GM19023 (cell line): ENCODE measurements at regions not wholly inside any gene's neighbourhood (a gene's known extent, or its start where the extent isn't known, plus 50 kb on each side); places are given as distances from the start of the nearest gene placed in this dataset.
"Not testable (repeated sequence)": the region's sequence is repeated elsewhere in the genome, so short reads cannot be mapped to it uniquely, and the experiment has no call there.

ENCODE experiments used
- ATAC-seq: cut with Tn5 transposase; IDR thresholded peaks from one replicate; pipeline ENCODE4 v1.9.1; 2021; ENCODE audit warnings: mild to moderate bottlenecking, moderate library complexity; ENCODE audit not compliant: unreplicated experiment

GRCh38 chr9:16267281-16268066, 603.0 kb downstream of the BNC2 start:
- no peak for ATAC-seq

- ATAC-seq: no peak
These were observed 602.2 kb downstream of the BNC2 start for GRCh38 chr9:16268067-16268881.

- ATAC-seq: no peak
These were observed 598.5 kb downstream of the BNC2 start for GRCh38 chr9:16271967-16272366.

- no peak for ATAC-seq
These were observed 597.7 kb downstream of the BNC2 start for GRCh38 chr9:16272776-16273175.

DNA sequence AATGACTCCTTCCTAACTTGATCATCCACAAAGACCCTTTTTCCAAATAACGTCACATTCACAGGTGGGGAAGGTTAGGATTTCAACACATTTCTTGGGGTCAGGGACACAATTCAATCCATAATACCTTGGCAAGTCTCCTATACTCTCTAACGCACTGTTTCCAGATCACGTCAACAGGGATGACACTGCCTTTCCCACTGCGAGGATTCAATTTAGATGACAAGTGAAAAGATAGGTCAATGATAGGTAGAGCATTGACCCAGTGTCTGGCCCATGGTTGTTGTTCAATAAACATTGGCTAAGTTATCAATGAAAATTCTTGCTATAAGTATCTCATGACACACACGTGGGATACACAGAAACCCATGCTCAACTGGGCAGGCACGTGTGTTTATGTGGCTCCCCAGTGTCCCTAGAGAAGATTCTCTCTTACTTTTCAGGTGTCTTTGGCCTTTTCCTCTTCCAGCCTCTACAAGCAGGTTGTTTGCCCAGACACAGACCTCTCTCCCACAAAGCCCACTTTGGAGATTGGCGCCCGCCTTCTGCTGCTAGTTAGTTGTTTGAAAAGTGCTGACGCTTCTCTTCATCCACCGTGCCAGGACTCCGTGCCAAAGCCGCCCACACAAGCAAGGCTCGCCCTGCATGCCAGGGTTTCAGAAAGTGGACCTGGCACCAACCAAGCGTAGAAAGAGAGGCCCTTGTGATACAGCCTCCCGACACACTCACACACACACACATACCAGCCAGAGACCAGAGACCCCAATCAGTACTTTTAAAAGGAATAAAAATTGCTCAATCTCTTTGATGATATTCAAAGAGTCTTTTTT, 594.5 kb downstream of the BNC2 start:
- no peak for ATAC-seq

- ATAC-seq: no peak
These were observed 593.6 kb downstream of the BNC2 start for GRCh38 chr9:16276866-16277265.

- no peak for ATAC-seq
These were observed 593.0 kb downstream of the BNC2 start for GRCh38 chr9:16277471-16277960.

- ATAC-seq: no peak
These were observed 592.0 kb downstream of the BNC2 start for GRCh38 chr9:16278326-16278999.

GRCh38 chr9:16281707-16282106, 588.8 kb downstream of the BNC2 start:
- no peak for ATAC-seq

DNA sequence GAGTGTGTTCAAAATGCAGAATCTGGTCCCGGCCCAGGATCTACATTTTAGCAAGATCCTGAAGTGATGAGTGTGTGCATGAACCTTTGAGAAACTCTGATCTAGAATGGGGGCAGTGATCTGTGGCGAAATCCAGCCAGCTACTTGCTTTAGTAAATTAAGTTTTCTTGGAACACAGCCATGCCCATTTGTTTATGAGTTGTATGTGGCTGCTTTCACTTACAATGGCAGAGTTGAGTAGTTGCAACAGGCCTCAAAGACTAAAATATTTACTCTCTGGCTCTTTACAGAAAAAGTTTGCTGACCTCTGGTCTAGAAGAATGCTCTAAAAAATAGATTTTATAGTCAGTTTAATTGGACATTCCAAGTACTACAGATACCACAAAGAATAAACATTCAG, 588.3 kb downstream of the BNC2 start:
- ATAC-seq: no peak

GRCh38 chr9:16282718-16283117, 587.8 kb downstream of the BNC2 start:
- ATAC-seq: no peak

- no peak for ATAC-seq
These were observed 584.3 kb downstream of the BNC2 start for GRCh38 chr9:16286160-16286559.

DNA sequence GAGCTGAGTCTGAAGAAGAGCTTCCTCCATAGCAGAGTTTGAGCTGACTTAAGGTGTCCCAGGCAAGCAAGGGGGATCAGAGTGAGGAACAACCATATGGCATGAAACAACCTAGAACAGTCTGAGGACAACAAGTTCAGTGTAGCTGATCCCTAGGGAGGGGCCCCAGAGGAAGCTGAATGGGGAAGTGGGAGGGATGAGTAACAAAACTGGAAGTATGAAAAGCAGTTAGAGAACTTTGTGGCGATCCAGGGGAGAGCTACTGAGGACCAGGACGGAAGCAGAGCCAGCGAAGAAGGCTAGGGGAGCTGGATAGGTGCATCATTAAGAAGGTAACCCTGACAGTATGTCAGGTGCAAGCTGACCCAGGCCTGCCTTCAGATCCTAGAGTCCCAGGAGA, 580.8 kb downstream of the BNC2 start:
- ATAC-seq: no peak

DNA sequence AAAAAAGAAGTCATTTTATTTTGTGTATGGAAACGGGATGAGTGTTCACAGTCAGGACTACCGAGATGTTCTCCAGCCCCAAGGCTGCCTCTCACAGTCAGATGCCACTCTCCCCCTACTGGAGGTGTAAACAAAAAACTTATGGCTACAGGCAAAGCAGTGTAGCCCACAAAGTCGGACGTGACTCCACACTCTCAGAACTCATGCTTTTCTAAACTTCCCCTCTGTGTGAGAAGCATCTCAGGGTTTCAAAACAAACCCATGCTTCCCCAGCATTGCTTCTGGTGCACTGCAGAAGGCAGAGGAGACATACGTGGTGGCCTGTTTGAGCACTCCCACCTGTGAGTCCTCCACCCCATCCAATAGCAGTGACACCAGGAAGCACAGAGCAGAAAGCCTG, 580.3 kb downstream of the BNC2 start:
- ATAC-seq: no peak

GRCh38 chr9:16291921-16292320, 578.5 kb downstream of the BNC2 start:
- no peak for ATAC-seq

GRCh38 chr9:16293610-16294009, 576.9 kb downstream of the BNC2 start:
- no peak for ATAC-seq

GRCh38 chr9:16294133-16294770, 576.2 kb downstream of the BNC2 start:
- ATAC-seq: no peak

- not testable (repeated sequence) for ATAC-seq
These were observed 575.5 kb downstream of the BNC2 start for GRCh38 chr9:16294940-16295339.

DNA sequence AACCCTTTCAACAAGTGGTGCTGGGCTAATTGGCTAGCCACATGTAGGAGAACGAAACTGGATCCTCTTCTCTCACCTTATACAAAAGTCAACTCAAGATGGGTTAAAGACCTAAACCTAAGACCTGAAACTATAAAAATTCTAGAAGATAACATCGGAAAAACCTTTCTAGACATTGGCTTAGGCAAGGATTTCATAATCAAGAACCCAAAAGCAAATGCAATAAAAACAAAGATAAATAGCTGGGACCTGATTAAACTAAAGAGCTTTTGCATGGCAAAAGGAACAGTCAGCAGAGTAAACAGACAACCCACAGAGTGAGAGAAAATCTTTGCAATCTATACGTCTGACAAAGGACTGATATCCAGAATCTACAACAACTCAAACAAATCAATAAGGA, 571.1 kb downstream of the BNC2 start:
- not testable (repeated sequence) for ATAC-seq

GRCh38 chr9:16303506-16303905, 567.0 kb downstream of the BNC2 start:
- no peak for ATAC-seq
